Tibial artery (tissue), 4 donors: ENCODE measurements at regions not wholly inside any gene's neighbourhood (a gene's known extent, or its start where the extent isn't known, plus 50 kb on each side); places are given as distances from the start of the nearest gene placed in this dataset.
"Not testable (repeated sequence)": the region's sequence is repeated elsewhere in the genome, so short reads cannot be mapped to it uniquely, and the experiment has no call there.

Experiments
- DNase-seq, 2 donors: peaks; one replicate each; pipeline ENCODE4 v3.0.0-alpha.2; 2019
- H3K27ac ChIP-seq, 2 donors: fragments of 200-600 bp; sonication (generic) in 1 of 2; 1 replicate in 1 of 2; 2 replicates in 1 of 2; pipeline ENCODE4 v1.5.1; 2018 to 2019; ENCODE audit warnings: mild to moderate bottlenecking in 1 of 2
- H3K27me3 ChIP-seq, 2 donors: fragments of 200-600 bp; sonication (generic) in 1 of 2; one replicate each; pipeline versions ENCODE4 v1.5.1 to v1.6.0; 2016 to 2019
- H3K36me3 ChIP-seq, 3 donors: fragments of 200-600 bp; sonication (generic) in 2 of 3; one replicate each; pipeline ENCODE4 v1.5.1; 2016 to 2019; ENCODE audit warnings: mild to moderate bottlenecking in 2 of 3
- H3K4me1 ChIP-seq, 4 donors: fragments of 200-600 bp; sonication (generic) in 2 of 4; 1 replicate in 3 of 4; 2 replicates in 1 of 4; pipeline ENCODE4 v1.5.1; 2016 to 2019
- H3K4me3 ChIP-seq, 2 donors: fragments of 200-600 bp; sonication (generic) in 1 of 2; 1 replicate in 1 of 2; 2 replicates in 1 of 2; pipeline ENCODE4 v1.5.1; 2018 to 2019; ENCODE audit warnings: mild to moderate bottlenecking in 2 of 2
- H3K9me3 ChIP-seq, 3 donors: fragments of 200-600 bp; sonication (generic) in 1 of 3; one replicate each; pipeline ENCODE4 v1.5.1; 2016 to 2019
- CTCF ChIP-seq, 2 experiments: fragments of 200-600 bp in 1 of 2; fragments of 450-650 bp in 1 of 2; IDR thresholded peaks; one replicate each; pipeline ENCODE4 v1.5.1; 2017 to 2019; ENCODE audit warnings: antibody characterized with exemption in 2 of 2, mild to moderate bottlenecking in 1 of 2, moderate library complexity in 1 of 2
- intact Hi-C: fragments of 100-400 bp; cut with DNase I; formaldehyde crosslinking; loops from one replicate; pipeline ENCODE4 v1.15.0; 2023; ENCODE audit warnings: low total_unique reads

GRCh38 chr1:38187552-38187951 lies 141.0 kb upstream of the POU3F1 start:
- intact Hi-C loops: no loop called here
- H3K4me3 ChIP-seq: no peak overlapping the region
- peaks cover 0 to 31% of the 10 kb centered on the region in 2 donors for H3K27me3 ChIP-seq
- no peaks in the 10 kb centered on the region for H3K9me3 ChIP-seq
- no peaks in the 10 kb centered on the region for H3K4me1 ChIP-seq
- TF ChIP-seq CTCF (IDR thresholded peaks at IDR 0.05): no peak
- H3K27ac ChIP-seq: no peak overlapping the region
- no peaks in the 10 kb centered on the region for H3K36me3 ChIP-seq
- DNase-seq: no peak

DNA sequence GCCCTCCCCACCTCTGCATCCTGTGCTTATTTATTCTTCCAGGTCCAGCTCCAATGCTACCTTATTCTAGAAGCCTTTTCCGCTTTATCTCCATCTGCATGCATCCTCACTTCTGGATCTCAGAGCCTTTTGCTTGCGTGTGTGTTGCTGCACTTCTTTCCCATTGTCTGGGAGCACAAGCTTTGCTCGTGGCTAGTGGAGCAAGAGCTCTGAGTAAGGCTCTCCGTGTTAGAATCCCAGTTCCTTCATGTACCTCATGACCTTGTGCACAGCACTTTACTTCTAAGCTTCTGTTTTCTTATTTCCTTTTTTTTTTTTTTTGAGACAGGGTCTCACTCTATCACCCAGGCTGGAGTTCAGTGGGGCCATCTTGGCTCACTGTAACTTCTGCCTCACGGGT lies 140.0 kb upstream of the POU3F1 start:
- no peak overlapping the region for H3K4me3 ChIP-seq
- DNase-seq: no peak
- H3K27me3 ChIP-seq: peaks cover 0 to 26% of the 10 kb centered on the region in 2 donors
- H3K27ac ChIP-seq: no peak overlapping the region
- TF ChIP-seq CTCF (IDR thresholded peaks at IDR 0.05): no peak
- intact Hi-C loops: no loop called here
- no peaks in the 10 kb centered on the region for H3K4me1 ChIP-seq
- no peaks in the 10 kb centered on the region for H3K36me3 ChIP-seq
- no peaks in the 10 kb centered on the region for H3K9me3 ChIP-seq

DNA sequence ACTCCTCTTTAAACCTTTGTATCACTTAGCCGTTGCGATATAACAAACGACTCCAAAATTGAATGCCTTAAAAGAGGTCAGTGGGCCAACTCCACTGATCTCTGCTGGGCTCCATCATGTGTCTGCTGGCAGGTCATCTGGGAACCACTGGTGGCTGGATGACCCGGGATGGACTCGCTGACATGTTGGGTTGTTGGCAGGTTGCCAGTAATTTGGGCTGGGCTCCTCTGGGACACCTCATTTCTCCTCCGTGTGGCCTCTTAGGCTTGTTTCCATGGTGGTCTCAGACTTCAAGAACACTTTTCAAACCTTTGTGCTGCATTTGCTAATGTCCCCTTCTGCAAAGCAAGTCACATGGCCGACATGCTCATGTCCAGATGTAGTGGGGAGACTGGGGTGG lies 139.3 kb upstream of the POU3F1 start:
- DNase-seq: no peak
- Histone ChIP-seq H3K4me3 (no peak overlapping the region), H3K27me3 (peaks cover 0 to 24% of the 10 kb centered on the region in 2 donors), H3K9me3 (no peaks in the 10 kb centered on the region), H3K4me1 (no peaks in the 10 kb centered on the region), H3K27ac (no peak overlapping the region), H3K36me3 (no peaks in the 10 kb centered on the region)
- TF ChIP-seq CTCF (IDR thresholded peaks at IDR 0.05): no peak
- intact Hi-C loops: no loop called here

DNA sequence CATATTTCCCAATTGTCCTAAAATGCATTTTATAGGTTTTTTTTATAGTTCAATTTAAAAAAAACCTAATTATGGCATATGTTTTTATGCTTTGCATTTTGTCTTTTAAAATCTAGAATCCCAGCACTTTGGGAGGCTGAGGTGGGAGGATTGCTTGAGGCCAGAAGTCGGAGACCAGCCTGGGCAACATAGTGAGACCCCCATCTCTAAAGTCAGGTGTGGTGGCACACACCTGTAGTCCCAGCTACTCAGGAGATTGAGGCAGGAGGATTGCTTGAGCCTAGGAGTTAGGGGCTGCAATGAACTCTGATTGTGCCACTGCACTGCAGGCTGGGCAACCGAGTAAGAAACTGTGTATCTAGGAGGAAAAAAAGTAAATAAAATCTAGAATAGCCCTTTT lies 137.2 kb upstream of the POU3F1 start:
- Histone ChIP-seq H3K27me3 (peaks cover 0 to 13% of the 10 kb centered on the region in 2 donors), H3K27ac (no peak overlapping the region), H3K4me3 (no peak overlapping the region), H3K4me1 (no peaks in the 10 kb centered on the region), H3K36me3 (no peaks in the 10 kb centered on the region), H3K9me3 (no peaks in the 10 kb centered on the region)
- intact Hi-C loops: no loop called here
- no peak for DNase-seq
- no peak for TF ChIP-seq CTCF (IDR thresholded peaks at IDR 0.05)

- no peak for TF ChIP-seq CTCF (IDR thresholded peaks at IDR 0.05)
- Histone ChIP-seq H3K4me1 (no peaks in the 10 kb centered on the region), H3K27me3 (peaks cover 0 to 13% of the 10 kb centered on the region in 2 donors), H3K27ac (no peak overlapping the region), H3K9me3 (no peaks in the 10 kb centered on the region), H3K4me3 (no peak overlapping the region), H3K36me3 (no peaks in the 10 kb centered on the region)
- intact Hi-C loops: no loop called here
- DNase-seq: no peak
These were observed 136.5 kb upstream of the POU3F1 start for GRCh38 chr1:38183096-38183495.

DNA sequence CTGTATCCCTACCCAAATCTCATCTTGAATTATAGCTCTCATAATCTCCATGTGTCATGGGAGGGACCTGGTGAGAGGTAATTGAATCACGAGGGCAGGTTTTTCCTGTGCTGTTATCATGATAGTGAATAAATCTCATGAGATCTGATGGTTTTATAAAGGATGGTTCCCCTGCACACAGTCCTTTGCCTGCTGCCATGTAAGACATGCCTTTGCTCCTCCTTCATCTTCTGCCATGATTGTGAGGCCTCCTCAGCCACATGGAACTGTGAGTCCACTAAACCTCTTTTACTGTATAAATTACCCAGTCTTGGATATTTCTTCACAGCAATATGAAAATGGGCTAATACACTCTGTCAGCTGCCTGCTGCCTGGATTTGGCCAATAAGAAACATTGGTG lies 133.8 kb upstream of the POU3F1 start:
- intact Hi-C loops, DNase-seq, H3K9me3 ChIP-seq, H3K27ac ChIP-seq, H3K36me3 ChIP-seq, H3K27me3 ChIP-seq, H3K4me1 ChIP-seq, H3K4me3 ChIP-seq: not testable (repeated sequence)
